Midbrain (tissue), 1 donor: ENCODE measurements at regions not wholly inside any gene's neighbourhood (a gene's known extent, or its start where the extent isn't known, plus 50 kb on each side); places are given as distances from the start of the nearest gene placed in this dataset.
"Not testable (repeated sequence)": the region's sequence is repeated elsewhere in the genome, so short reads cannot be mapped to it uniquely, and the experiment has no call there.

Source experiments
- DNase-seq: peaks from one replicate; lab custom pipeline; 2025; lab: John Stamatoyannopoulos, UW

DNA sequence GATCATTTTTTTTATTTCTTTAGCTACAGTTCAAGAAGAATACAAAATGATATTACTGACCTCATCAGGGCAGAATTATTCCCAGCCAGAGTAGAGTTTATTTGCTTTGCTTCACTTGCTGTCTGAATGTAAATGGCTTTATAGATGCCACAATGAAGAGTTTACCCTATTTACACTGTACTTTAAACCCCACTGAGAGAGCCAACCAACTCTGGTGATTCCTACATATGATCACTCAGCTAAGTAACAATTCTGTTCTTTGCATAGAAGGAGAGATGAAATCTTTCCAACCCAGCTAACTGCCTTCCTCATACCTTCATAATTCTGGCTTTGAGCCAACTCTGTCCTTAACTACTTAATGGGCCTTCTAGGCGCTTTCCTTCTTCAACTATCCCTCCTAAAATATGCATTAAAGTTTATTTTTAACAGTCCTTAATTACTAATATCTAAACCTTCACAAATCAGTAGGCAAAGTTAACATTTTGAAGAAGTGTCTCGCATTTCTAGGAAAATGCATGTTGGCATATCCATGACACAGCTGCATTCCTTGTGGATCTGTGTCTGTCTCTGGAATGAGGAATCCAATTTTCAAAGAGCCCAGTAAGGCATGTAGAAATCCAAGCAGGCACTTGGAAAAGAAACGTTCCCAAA is 284.8 kb upstream of the GRAMD2B start:
- no peak for DNase-seq

DNA sequence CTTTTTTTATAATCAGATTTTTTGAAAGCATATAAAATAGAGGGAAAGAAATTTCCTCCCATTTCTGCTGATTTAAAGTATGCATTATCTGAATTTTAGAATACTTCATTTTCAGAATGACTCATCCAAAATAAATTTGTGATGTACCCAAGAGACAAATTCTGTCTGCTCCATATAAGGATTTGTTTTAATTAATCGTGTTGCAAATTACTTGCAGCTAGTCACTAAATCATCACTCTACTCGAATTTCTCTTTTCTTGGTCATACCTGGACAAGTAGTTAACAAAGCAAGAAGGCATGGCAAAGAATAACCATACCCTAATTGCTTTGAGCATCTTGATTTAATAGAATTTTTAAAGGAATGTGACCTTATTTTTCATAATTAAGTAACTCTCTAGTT is 284.1 kb upstream of the GRAMD2B start:
- DNase-seq = no peak

DNA sequence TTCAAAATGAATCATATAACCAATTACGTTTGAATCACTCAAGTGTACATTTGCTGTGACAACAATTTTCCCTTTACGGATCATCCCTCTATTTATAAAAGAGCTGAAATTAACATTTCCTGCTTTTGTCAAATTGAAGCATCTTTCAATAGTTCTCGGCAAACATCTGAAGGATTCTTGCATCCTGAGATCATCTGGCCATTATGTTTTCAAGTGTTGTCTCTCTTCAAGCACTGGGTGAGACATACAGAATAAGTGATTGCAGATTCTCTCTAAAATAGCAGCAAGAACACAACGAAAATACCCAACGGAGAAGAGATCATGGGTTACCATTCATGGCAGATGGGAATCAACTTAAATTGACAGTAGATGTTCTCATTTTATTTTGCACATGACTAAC is 283.4 kb upstream of the GRAMD2B start:
- DNase-seq = no peak

DNA sequence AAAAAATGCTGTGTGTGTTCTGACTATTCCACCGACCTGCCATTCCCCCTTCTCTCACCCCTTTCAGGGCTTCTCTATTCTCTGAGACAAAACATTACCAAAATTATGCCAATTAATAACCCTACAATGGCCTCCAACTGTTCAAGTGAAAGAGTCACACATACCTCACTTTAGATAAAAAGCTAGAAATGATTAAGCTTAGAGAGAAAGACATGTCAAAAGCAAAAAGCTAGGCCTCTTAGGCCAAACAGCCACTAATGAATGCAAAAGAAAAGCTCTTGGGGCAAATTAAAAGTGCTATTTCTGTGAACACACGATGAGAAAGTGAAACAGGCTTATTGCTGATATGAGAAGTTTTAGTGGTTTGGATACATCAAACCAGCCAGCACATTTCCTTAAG is 279.6 kb upstream of the GRAMD2B start:
- no peak for DNase-seq

DNA sequence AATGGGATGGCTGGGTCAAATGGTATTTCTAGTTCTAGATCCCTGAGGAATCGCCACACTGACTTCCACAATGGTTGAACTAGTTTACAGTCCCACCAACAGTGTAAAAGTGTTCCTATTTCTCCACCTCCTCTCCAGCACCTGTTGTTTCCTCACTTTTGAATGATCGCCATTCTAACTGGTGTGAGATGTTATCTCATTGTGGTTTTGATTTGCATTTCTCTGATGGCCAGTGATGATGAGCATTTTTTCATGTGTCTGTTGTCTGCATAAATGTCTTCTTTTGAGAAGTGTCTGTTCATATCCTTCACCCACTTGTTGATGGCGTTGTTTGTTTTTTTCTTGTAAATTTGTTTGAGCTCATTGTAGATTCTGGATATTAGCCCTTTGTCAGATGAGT is 272.9 kb upstream of the GRAMD2B start:
- not testable (repeated sequence) for DNase-seq

DNA sequence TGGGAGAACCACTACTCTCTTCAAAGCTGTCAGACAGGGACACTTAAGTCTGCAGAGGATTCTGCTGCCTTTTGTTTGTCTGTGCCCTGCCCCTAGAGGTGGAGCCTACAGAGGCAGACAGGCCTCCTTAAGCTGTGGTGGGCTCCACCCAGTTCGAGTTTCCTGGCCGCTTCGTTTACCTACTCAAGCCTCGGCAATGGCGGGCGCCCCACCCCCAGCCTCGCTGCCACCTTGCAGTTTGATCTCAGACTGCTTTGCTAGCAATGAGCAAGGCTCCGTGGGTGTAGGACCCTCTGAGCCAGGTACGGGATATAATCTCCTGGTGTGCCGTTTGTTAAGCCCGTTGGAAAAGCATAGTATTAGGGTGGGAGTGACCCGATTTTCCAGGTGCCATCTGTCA is 267.9 kb upstream of the GRAMD2B start:
- DNase-seq = not testable (repeated sequence)

DNA sequence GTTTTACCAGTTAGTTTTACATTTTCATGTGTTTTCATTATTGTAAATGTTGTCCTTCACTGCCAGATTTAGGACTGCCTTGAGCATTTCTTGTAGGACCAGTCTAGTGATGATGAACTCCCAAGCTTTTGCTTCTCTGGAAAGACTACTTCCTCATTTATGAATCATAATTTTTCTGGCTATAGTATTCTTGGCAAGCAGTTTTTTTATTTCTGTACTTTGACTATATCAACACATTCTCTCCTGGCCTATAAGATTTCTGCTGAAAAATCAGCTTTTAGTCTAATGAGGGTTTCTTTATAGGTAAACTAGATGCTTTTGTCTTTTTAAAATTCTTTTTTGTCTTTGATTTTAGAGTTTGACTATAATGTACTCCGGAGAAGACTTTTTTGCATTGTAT is 256.8 kb upstream of the GRAMD2B start:
- DNase-seq = no peak

DNA sequence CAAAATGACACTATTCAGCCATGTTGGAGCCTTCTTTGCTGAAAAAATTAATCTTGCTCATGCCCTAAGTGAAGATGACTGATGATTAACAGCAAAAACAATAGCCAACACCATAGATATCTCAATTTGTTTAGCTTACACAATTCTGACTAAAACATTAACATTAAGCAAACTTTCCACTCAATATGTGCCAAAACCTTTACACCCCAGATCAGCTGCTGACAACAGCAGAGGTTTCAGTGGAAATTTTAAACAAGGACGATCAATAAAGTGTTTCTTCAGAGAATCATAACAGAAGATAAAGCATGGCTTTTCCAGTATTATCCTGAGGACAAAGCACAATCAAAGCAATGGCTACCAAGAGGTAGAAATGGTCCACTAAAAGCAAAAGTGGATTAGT is 254.4 kb upstream of the GRAMD2B start:
- no peak for DNase-seq

DNA sequence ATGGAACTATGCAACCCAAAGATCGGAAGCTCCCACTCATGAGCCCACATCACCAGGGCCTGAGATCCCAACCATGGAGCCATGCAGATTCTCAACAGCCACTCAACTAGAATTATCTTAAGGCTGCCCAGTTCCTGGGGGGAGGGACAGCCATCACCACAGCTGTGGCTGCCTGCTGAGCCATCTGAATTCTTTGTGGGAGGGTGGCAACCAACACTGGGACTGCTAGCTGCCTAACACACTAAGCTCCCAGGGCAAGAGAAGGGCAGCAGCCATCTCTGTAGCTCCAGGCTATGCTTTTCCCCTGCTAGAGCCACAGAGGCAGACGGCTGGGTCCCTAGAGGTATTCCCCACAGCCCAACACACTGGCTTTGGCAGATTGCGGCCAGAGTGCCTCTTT is 251.3 kb upstream of the GRAMD2B start:
- DNase-seq = no peak

DNA sequence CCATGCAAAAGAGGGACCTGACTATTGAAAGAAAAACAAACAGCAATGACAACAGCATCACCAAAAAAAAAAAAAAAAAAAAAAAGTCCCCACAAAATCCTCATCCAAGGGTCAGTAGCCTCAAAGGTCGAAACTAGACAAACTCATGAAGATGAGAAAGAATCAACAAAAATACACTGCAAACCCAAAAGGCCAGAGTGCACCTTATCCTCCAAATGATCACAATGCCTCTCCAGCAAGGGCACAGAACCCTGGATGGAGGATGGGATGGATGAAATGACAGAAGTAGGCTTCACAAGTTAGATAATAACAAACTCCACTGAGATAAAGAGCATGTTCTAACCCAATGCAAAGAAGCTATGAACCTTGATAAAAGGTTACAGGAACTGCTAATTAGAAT is 250.4 kb upstream of the GRAMD2B start:
- DNase-seq = no peak

DNA sequence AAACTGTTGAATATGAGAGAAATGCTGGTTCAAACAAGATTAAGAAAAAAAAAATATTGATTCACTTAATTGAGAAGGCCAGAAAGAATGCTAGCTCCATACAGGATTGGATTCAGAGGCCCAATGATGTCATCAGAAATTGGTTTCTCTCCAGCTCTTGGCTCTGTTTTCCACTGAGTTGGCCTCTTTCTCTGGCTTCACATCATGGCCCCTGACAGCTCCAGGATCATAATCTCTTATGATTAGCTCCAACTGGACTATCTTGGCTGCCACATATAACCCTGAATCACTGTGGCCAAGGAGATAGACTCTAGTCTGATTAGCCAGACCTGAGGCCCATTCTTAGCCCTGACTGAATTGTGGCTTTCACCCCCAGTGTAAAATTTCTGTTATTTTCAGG is 244.7 kb upstream of the GRAMD2B start:
- peak; percentile 16 for DNase-seq

DNA sequence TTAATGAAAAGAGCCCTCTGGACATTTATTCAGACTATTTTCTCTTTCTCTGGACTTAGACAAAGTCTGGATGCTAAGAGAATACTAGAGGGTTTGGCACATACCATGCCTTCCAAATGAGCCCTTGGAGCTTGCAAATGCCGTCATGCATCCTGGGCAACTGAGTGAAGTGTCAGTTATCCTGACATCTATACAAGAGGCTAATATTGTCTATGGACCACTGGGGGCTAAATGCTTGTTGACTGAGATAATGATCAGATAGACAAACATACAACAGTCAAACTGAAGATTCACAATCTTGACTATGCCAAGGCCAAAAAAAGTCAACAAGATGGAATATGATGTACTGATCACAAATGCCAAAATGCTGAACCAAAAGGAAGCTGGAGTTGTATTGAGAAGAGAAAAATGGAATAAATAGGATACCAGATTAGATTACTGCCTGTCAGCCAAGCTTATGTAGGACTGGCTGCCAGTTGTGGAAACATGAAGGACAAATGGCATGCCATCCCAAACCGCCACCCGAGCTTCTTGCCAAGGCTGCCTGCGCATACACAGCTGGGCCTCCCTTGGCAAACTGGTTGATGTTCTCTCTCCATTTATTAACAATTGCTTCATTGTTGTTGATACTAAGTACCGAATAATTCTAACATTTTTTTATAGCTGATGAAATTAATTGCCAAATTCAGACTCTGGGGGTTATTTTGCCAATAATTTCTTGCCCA is 240.1 kb upstream of the GRAMD2B start:
- DNase-seq = peak; percentile 78

DNA sequence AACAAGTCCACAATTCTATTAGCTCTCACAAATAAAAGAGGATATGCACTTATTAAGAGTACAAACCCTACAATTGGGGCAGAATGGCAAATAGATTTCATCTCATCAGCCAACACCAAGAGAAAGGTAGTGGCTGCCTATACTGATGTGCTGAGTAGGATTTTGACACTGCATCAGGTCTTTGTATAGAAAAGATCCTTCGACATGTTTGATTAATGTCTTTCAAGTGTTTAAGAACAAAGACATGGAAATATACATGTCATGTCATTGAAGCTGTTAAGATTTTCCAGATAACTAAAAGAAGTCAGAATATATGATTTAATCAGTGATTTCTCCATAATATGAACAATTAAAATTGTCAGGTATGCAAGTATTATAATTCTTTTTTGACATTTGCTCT is 238.7 kb upstream of the GRAMD2B start:
- no peak for DNase-seq

DNA sequence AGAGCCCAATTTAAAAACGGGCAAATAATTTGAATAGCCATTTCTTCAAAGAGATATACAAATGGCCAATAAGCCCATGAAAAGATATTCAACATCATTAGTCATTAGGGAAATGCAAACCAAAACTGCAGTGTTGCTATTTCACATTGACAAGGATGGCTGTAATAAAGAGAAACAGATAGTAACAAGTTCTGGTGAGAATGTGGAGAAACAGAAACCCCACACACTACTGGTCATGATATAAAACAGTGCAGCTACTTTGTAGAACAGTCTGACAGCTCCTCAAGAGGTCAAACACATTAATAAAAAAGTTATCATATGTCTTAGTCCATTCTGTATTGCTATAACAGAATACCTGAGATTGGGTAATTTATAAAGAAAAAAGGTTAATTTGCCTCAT is 237.0 kb upstream of the GRAMD2B start:
- no peak for DNase-seq

DNA sequence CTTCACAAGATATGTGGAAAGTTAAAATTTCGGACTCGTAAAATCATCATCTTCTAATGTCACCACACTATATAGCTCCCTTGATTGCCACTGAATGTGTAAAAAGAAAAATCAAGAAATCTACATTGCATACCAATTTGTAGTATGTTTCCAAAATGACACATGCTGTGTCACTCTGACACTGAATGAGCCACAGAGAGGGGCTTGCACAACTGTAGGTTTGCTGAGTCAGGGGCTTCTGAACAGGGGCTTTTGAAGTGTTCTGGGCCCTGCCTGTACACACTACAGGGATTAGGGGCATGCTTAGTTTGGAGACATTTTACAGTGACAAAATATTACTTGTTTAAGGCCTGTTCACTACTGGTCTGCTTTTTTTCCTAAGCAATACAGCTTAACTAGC is 234.4 kb upstream of the GRAMD2B start:
- DNase-seq = no peak

DNA sequence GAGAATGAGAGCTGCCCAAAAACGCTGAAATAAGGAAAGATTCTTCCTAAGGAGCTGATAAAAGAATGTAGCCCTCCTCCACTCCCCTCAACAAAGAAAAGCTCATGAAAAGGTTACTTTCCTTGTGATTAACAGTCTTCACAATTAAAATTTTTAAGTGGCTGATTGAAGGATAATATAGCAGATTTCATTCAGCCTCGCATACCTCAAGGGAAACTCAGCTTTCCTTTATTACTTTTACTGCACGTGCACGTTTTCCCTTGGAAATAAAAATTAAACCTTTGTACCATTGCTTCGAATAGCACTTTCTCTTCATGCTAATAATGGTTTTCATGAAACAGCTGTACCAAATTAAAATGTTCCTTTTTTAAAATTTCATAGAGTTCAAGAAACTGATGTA is 234.0 kb upstream of the GRAMD2B start:
- DNase-seq = no peak

DNA sequence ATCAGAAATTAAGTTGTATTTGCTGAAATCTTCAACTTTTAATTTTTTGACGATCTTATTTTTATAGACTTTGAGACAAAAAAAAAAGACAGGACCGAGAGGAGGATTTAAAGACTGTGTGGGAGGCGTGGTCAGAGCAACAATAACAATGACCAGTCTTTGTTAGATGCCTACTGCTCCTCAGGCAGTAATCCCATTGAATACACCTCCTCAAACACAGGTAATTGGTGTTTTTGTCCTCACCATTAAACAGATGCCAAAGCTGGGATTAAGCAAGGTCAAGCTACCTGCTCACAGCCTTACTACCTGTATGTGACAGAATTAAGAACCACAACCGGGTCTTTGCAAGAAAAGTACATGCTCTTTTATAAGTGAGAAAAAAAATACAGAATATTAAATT is 233.3 kb upstream of the GRAMD2B start:
- DNase-seq = no peak

DNA sequence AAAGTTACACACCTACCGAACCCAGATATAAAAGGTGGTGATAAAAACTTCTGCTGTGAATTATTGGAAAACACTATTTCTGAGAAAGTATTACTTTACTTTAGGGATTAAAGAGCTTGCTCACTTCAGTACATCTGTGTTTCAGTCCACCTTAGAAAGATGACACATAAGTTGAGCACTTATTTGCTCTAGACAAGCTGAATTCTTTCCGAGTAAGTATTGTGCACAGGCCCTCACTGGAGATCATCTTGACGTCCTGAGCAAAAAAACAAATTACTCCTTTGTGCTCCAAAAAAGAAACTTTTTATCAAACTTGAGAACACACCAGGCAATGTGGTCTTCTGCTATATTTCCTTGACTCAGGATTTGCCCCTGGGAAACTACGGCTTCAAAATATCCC is 231.0 kb upstream of the GRAMD2B start:
- no peak for DNase-seq

DNA sequence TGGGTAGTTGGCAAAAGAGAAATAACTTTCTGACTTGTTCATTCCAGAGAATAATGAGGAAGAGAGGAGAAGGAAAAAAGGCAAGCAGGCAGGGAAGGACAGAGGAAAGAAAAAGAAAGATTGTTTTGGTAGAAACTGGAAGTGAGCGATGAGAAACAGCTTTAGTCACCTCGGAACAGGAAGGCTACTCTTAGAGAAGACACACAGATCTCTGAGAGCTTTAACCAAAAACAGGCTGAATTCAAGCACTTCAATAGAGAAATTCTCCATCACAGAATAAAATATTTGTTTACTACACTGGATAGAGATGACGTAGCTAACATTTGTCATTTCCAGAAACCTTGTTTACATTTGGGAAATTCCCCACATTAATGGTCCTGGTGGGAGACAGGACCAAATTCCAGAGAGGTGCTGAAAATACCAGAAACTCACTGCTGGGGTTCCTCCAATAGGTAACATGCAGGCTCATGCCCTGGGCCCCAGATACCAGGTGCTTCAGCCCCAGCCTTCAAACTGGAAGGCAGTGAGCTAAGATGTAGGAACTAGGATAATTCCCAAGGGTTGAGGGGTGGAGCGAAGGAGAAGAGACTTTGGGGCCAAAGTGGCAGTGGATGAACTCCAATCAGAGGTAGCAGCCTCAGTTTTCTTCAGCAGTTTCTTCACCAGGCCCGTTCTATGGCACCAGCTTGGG is 227.7 kb upstream of the GRAMD2B start:
- DNase-seq = no peak

DNA sequence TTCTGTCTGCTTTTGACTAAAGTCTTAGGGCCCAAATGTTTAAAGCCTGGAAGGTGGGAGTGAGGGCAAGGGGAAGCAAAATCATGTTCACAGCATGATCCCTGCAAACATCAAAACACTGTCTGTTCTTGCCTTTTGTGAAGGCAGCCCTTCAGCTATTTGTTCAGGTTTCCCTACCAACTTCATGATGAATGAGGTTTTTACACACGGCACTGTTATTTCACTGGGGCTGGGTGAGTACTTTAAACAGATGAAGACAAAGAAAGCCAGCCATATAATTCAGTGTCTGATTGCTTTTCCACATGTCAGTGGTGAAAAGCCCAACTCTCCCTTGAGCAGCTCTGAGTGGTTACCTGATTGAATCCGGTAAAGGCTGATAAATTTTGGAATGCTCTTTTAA is 224.7 kb upstream of the GRAMD2B start:
- DNase-seq = no peak

DNA sequence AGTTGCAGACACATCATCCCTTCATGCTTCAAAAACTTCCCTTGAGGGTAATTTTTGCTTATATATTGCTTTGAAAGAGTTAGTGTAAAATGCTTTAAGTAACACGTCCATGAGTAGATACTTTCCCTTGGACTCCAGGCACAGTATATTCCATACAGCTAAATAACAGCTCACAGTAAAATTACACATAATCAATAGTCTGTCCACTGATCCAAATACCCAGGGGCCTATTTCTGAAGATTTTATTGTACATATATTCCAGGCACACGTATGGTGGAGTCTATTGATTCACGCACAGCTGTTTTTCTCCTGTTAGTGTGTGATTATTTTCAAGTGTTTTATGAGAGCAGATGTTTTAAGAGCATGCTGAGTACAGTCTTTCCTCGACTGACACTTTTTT is 223.7 kb upstream of the GRAMD2B start:
- no peak for DNase-seq

DNA sequence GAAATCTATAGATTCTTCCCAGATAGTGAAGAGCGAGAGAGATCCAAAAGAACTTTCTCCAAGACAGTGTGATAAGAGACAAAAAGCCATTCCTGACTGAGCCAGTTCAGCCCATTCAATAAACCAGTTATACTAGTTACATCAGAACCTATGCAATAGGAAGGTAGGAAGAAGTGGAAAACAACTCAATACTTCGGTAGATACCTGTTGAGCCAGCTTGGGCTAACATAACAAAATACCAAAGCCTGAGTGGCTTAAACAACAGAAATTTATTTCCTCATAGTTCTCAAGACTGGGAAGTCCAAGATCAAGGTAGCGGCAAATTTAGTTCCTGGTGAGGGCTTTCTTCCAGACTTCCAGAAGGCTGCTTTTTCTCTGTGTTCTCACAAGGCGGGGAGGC is 214.5 kb upstream of the GRAMD2B start:
- no peak for DNase-seq

DNA sequence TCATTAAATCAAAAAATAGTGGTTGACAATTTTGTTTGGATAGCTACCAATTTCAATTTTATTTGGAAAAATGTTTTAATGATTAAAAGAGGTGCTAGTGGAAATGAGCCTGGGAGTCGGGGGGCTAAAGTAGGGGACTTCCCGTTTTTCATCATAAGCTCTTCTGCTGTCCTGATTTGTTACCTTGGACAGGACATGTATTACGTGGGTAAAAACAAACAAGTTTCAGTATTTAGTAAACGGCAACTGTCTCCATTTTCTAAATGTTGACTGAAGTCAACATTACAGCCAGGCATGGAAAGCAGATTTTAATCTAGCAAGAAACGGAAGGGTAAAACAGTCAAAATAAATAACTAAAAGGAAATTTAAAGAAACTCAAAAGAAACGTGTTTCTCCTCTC is 212.3 kb upstream of the GRAMD2B start:
- DNase-seq = no peak

DNA sequence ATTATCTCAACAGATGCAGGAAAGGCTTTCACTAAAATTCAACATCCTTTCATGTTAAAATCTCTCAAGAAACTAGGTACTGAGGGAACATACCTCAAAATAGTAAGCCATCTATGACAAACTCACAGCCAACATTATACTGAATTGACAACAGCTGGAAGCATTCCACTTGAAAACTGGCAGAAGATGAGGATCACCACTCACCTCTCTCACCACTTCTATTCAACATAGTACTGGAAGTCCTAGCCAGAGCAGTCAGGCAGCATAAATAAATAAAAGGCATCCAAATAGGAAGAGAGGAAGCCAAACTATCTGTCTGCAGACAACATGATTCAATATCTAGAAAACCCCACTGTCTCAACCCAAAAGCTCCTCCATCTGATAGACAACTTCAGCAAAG is 203.6 kb upstream of the GRAMD2B start:
- DNase-seq = no peak
